ENCODE measurements at regions not wholly inside any gene's neighbourhood (a gene's known extent, or its start where the extent isn't known, plus 50 kb on each side); places are given as distances from the start of the nearest gene placed in this dataset.

- no peak for TF ChIP-seq CTCF (IDR thresholded peaks at IDR 0.05; ENCODE audit: low read depth, low read length)
- no peak for TF ChIP-seq EZH2phosphoT487 (IDR thresholded peaks at IDR 0.05; ENCODE audit: low read depth)
Observed at GRCh38 chr4:157550028-157550427, 329.5 kb downstream of the GRIA2 start.
